Kasumi-1 (cell line): ENCODE measurements at regions not wholly inside any gene's neighbourhood (a gene's known extent, or its start where the extent isn't known, plus 50 kb on each side); places are given as distances from the start of the nearest gene placed in this dataset.
A peak's percentile ranks its signal among the peaks of the same experiment; 100 is the strongest.
"Not testable (repeated sequence)": the region's sequence is repeated elsewhere in the genome, so short reads cannot be mapped to it uniquely, and the experiment has no call there.

ENCODE experiments used
- DNase-seq, 2 experiments: peaks; one replicate each; lab custom pipeline; 2025; lab: John Stamatoyannopoulos, UW

DNA sequence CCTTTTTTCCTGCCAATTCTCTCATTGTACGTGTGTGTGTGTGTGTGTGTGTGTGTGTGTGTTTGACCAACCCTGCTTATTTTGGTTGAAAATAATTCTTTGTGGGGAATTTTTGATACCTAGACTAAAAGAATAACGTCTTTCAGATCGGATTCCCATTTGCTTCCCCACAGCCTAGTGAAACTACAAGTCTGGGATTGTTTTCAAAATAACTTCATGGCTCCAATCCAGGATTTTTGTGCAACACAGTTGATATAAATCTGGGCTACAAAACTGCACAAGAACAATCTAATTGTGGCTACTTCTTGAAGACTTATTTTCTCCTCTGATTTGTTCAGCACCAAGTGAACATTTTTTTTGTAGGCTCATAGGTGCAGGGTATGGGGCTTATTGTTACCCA, 332.8 kb upstream of the MIR17HG start:
- DNase-seq = no peak

DNA sequence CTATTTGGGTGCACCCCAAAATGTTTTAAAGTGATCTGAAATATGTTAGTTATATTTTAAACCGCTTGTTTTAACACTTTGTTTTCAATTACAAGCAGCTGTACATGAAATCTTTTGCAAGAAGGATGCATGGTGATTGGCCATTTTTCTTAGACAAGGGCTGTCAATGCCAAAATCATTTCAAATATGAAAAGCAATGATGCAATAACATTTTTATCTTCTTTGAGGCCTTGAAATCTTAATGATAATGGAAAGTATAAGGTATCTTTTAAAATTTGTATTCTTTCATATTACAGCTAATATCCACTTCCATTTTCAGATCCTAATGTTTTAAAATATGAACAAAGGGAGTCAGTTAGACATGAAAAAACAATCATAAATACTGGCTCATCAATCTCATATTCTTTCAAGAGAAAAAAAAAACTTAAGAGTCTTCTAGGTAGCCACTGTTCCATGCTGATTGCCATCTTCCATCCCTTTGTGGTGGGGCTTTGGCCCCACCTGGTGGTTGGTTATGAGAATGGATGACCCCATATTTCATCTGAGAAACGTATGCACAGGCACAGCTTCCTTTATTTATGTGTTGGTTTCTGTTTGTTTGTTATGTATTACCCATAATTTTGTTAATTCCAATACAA, 330.3 kb upstream of the MIR17HG start:
- peak; percentile 63 to 72 for DNase-seq

DNA sequence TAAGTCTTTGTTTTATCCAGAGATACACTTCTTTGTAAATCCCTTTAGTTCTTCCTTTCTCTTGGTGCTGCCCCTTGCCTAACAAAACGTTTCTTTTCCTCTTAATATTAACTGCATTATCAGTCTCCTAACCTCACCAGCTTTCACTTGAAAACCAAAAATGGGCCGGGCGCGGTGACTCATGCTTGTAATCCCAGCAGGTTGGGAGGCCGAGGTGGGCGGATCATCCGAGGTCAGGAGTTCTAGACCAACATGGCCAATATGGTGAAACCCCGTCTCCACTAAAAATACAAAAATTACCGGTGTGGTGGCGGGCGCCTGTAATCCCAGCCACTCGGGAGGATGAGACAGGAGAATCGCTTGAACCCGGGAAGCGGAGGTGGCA, 329.8 kb upstream of the MIR17HG start:
- no peak for DNase-seq

DNA sequence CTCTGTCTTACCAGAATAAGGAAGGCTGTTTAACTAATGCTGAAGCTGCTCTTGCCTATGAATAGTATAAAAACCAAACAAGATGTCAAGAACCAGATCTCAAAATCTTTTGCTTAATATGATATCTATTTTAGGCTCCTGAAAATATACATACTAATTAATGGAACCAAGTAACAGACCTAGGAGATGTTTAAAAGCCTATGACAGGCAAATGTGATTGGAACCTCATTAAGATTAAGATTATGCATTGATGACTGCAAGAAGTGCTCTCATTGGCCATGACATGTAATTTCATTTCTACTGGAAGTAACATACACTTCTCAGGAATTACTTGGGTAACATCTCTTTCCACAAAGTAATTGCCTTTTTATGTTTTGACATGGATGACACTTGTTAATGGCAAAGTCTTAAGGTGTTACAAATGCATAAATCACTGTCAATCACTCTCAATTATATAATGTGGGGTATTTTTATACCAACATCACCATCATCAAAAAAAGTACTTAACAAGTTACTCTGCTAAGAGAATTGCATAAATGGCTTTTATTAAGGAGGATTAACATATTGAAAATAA, 326.9 kb upstream of the MIR17HG start:
- no peak for DNase-seq

DNA sequence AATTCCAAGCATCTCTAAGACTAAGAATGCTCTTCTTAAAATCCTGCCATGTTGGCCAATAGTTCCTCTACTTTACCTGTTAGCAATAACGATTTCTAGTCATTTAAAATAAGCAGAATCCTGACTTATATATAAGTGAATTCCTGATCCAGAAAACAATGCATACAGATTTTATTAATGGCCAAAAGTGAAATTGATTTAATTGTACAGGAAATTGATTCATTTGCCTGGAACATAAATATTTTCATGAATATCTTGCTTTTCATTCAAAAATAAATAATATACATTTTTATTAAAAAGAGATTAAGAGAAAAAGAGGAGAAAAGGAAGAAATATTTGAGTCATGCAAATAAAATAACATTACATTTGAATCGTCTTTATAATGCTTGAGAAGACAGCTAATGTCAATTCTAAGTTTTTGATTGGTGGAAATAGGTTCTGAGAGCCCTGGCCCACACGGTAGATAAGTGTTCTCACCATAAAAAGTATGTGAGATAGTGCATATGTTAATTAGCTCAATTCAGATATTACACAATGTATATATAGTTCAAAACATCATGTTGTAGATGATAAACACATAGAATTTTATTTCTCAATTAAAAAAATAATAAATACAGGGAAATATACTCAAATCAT, 323.2 kb upstream of the MIR17HG start:
- no peak for DNase-seq

DNA sequence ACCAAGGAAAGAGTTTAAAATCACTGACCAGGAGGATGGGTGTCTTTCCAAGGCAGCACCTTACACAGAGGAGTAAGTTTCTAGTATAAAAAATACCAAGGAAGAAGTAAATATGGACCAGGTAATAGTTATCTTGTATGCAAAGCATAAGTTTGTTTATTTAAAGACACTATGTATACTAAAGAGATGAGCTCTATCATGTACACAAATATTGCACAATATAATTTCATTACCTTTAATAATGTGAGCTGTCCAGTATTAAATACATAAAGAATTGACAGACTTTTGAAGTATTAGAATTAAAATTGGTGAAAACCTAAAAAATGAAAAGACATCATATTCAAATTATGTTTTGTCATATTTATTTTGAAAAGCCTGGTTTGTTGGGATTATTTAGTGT, 322.0 kb upstream of the MIR17HG start:
- DNase-seq = no peak

DNA sequence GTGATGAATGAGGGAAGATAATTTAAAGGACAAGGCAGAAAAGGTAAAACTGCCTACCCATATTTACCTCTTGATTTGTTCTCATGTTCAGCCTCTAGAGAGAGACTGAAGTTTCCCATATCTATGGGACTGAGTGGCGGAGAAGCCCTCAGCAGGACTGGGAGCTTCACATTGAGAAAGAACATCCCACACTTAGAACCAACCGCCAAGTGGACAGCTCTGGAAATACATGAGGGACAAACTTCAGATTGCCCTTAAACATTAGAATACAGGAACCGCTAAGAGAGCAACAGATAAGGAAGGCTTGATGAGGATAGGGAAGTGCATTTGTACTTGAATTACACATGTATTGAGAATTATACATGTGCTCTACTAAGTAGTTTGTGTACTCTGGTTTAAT, 316.0 kb upstream of the MIR17HG start:
- peak; percentile 15 to 28 for DNase-seq

DNA sequence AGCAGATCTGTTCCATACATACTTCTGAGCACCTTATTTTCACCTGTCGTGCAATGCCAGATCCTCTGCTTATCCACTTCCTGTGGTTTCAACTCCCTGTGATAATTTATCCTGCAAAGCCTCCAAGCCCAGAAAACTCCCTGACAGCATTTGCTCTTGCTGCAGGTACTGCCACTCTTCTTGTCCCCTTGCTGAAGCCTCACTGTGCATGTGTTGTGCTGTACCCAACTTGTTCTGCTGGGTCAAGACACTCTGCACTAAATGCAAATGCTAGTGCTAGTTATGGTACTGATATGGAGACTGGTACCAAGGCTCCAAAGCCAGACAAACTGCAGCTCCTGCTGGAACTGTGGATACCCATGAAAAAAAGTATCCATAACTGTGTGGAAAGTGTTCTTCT, 315.4 kb upstream of the MIR17HG start:
- no peak for DNase-seq

DNA sequence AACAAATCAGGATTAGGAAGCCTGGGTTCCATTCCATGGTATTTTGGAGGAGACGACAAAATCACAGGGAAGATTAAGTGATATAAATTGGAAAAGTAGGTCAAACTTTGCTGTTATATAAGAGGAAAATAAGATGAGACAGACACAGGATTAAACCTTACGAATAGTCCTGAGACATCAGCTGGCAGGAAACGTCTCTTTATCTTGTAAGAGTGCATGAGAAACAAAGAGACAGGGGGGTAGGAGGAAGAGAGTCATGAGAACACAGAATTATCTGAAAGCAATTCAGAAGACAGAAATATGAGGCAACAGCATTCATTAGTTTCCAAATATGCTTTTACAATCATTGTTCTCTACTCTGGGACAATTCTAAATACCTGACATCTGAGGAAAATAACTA, 310.6 kb upstream of the MIR17HG start:
- DNase-seq = no peak

DNA sequence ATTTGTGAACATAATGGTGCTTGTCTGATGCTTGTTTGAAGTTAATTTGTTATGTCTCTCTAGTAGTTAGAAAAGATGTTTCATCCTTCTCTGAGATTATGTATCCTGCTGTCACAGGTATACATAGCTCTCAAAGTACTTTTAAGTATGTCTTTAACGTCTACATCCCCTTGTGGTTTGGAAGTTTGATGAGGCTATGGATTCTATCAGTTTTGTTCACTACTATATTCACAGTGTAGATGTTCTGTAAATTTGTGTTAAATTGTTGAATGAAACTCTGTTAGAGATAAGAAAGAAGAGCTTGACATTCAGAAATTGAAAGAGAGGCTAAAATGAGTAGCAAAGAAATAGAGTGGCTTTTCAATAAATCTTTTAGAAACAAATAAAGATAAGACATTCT, 304.6 kb upstream of the MIR17HG start:
- DNase-seq = no peak

DNA sequence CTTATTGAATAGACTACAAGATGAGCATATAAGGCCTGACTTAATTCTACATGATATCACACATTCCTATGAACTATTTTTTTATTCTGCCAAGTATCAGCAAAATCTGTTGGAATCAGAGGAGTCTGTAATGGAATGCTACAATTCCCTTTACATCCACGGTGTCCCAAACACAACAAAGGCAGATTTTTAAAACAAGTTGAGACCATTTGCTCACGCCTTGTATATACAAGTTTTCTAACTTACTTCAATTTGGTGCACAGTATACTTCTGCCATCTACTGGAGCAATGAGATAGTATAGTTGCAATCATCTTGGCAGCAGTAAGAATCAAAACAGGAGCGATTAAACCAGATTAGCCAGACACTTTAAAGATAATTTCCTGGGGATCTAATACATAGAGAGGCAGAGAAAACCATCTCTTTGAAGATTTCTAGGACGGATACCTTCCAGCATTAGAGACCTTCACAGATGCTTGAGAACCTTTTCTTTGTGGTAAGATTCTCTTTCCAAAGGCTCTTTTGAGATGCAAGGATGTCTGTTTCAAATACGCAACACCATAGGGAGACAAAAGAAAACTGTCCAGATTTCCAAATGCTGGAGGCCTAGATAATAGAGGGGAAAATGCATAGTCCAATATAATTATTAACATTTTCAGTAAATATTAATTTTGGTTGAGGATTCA, 302.0 kb upstream of the MIR17HG start:
- DNase-seq = peak; percentile 42 to 52

DNA sequence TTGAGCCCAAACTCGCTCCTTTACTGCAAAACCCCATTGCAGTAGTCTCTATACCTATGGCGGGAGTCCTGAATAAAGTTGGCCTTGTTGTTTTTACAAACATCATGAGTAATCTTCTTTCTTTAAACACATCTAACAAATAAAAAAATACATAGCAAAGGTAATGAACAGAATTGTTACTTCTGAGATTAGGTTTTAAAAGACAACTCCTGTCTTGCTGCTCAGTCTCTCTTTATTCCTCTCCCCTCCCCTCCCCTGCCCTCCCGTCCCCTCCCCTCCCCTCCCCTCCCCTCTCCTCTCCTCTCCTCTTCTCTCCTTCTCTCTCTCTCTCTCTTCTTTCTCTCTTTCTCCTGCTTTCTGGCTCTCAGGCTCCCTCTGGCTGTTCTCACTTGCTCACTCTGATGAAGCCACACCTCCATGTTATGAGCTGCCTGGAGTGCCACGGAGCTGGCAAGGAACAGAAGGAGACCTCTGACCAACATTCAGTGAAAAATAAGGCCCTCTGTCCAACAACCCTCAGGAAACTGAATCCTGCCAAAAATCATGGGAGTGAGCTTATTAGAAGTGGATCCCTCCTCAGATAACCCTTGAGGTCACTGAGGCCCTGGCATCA, 300.7 kb upstream of the MIR17HG start:
- DNase-seq = no peak

DNA sequence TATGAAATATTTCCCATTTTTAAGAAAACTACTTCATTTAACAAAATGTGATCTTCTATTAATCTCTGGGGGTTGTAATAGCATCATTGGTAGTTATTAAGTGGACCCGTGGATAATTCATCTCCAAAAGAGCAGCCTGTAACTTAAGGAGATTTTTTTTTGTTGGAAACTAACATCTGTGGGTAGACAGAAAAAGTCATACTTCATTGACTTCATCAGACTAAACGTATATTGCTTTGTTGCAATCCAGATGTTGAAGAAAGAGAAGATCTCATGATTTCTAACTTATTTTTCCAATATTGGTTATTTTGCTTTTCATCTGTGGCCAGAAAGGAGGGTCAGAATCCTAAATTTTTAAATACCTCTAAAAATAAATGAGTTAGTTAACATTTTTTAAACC, 296.5 kb upstream of the MIR17HG start:
- DNase-seq = no peak

DNA sequence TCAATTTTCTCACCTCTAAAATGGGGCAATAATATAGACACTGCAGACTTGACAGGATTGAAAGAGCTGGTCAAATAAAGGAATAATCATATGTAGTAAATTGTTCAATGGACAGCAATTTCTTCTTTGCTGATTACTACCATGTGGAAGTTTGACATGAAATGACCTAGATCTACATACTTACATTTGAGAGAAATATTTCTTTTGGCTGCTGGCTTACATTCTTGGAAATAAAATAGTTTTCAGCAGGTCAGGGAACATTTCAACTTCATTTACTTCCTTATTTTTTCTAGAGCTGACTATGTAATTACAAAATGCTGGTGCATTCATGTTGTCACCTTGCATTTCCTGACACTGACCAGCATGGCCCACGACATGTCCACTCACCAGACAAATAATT, 294.6 kb upstream of the MIR17HG start:
- no peak for DNase-seq

DNA sequence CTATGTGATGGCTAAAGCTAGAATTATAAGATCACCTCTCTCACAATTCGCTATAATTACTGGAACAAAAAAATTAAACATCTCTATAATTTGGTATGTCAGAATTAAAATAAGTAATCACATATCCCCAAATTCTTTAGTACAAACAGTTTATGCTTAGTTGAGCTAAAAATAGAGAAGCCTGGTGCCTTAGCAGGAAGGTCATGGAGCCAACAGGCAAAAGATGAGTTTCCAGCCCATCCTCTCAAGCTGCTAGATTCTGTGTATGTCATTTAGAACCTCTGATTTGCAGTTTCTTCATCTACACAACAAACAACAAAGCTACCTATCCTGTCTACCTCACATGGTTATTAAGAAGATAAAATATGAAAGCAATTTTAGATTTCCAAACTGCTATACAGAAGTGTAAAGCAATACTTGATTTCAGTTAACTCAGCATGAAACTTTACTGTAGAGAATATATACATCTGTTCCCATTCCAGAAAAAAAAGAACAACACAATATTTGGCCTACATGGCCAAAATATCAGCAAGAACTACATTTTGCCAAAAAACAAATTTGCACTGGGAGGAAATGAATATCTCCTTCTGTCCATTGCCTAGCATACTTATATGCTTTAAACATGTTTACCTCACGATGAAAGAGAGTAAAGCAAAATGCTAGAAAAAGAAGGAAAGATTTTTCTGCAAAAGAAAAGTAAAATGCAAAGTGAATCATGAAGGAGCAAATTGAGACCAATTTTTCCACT, 294.0 kb upstream of the MIR17HG start:
- no peak for DNase-seq

DNA sequence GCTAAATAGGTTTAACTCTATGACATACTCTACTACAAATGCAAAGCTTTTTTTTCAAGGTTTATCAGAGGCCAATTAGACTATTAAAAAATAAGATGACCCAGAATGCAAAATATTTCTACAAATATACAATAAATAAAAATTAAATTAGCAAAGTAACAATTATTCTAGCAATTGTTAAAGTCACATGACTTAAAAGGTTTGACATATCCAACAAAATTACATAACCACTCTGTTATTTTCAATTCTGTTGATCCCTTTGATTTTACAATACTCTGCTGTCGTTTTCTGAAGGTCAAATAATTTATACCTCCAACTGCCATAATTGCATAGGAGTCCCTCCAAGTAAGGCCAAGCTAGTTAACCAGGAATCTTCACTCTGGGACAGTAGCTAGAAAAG, 292.6 kb upstream of the MIR17HG start:
- DNase-seq = no peak

DNA sequence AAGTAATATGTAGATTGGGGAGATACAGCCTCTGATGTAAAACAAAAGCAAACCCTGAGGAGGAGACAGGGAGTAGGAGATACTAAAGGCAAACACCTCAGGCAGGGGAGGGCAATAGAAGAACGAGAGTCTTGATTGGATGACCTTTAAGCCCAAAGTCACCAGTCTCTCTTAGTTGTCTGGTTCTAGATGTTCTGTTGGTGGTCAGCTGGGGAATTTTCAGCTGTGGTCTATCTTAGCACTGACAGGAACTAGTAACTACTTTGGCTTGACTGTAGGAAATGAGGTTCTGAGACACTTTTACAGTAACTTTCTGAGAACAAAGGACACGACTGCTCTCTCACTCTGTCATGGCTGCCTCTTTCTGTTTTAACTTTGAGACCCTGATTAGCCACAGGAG, 290.7 kb upstream of the MIR17HG start:
- no peak for DNase-seq

DNA sequence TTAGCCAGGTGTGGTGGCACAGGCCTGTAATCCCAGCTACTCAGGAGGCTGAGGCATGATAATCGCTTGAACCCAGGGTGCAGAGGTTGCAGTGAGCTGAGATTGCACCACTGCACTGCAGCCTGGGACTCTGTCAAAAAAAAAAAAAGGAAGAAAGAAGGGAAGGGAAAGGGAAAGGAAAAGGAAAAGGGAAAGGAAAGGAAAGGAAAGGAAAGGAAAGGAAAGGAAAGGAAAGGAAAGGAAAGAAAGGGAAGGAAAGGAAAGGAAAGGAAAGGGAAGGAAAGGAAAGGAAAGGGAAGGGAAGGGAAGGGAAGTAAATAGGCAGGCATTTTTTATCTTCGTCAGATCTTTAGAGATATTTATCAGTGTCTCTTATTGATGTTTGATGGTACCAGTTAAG, 290.0 kb upstream of the MIR17HG start:
- DNase-seq = not testable (repeated sequence)

DNA sequence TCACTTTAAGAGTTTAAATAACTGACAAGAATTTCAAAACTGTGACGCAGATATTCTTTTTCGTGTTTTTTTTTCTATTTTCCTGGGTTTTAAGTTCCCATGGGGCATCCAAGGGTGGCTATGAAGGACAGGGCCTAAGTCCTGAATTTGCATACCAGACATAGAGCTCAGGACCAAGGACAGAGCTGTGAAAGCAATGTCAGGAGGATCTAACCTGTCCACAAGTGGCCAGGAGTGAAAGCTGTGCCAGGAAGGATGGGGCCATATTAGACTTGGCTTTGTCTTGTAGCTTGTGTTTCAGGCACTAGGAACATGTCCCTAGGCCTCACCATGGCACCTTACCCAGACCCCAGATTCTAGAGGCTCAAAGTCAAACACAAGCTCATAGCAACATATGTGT, 289.4 kb upstream of the MIR17HG start:
- DNase-seq = peak; percentile 42 to 55

DNA sequence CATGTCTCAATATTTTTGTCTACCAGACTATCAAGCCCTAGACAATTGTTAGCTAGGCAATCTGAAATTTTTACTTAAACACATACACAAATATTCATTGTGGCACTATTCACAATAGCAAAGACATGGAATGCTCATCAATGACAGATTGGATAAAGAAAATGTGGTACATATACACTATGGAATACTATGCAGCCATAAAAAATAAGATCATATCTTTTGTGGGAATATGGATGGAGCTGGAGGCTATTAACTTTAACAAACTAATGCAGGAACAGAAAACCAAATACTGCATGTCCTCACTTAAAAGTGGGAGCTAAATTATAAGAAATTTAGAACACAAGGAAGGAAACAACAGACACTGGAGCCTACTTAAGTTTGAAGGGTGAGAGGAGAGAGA, 288.6 kb upstream of the MIR17HG start:
- DNase-seq = no peak

DNA sequence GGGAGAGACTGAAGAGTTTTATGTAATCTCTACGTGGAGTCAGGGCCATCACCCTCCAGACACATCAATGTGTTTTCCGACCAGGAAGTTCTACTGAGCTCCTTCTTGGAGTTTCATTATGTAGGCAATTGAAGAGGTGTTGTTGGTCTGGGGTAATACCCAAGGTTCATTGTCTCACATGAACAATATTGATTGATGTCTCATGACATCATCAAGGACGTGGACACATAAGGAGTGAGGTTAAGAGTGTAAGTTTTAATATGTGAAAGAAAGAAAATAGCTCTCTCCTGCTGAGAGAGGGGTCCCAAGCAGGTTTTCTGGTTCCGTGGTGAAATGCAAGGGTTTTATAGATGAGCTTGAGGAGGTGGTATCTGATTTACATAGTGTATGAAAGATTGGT, 280.7 kb upstream of the MIR17HG start:
- no peak for DNase-seq

DNA sequence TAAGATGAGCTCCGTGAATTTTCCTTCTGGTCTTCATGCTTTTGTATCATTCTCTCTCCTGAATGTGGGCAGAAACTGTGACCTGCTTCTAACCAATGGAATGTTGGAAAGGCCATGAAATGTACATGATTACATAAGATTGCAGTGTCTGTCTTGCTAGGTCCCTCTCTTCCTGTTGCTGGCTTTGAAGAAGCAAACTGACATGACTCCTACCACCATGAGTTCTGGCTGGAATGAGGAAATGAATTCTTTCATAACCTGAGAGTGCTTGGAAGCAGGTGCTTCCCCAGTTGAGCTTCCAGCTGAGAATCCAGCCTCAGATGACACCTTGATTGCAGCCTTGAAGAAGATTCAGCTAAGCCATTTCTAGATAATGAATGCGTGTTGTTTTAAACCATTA, 275.0 kb upstream of the MIR17HG start:
- DNase-seq = peak; percentile 18 to 25
